ENCODE measurements at regions not wholly inside any gene's neighbourhood (a gene's known extent, or its start where the extent isn't known, plus 50 kb on each side); places are given as distances from the start of the nearest gene placed in this dataset.

DNA sequence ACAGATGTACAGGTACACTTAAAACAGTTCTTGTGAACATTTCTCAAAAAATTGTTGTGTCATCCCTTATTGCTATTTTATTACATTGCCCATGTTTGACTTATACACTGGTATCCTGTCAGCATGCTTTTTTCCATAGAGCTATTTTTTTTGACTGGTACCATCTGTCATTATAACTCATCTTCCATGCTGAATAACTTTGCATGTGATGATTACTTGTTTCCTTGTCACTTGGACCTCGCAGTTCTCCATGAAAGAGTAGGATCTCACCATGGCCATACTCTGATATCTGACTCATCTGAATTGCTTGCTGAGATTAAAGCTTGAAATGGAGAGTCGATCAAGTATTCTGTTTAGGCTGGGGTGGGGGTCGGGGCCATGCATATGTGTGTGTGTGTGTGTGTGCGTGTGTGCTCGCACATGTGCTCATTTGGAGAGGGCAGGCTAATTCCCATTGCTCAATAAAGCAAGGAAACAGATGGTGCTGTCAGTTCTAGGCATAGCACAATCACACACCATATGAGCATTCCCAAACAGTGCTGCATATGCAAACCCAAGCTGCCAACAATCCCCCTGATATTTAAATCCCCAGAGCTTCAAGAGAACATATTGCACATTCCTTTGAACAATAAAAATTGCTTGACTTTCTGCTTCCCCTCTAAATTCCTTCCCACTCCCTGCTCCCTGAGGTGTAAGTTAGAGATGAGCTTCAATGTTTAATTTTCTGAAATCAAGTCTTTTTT is 62.9 kb downstream of the NHLRC3 start:
- DNase-seq, result no peak

DNA sequence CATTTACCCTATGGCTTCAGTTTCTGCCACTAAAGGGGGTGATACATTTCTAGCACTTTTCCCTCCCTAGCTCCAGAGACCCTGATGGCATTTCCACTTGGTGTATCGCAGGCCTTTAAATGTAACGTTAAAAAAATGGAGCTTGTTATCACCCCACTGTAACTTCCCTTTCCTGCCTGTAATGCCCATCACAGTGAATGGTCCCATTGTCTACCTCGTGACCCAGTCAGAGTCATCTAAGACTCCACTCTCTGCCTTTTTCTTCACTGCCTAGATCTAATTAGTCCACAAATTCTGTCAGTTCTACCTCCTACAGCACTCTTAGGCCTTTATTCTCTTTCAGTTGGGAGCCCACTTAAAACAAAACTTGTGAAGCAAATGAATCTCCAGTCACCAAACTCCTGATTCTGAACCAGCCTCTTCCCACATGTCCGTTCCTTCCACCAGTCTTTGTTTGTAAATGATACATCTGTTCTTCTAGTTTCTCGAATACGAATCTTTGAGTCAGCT is 64.8 kb downstream of the NHLRC3 start:
- DNase-seq, result no peak

DNA sequence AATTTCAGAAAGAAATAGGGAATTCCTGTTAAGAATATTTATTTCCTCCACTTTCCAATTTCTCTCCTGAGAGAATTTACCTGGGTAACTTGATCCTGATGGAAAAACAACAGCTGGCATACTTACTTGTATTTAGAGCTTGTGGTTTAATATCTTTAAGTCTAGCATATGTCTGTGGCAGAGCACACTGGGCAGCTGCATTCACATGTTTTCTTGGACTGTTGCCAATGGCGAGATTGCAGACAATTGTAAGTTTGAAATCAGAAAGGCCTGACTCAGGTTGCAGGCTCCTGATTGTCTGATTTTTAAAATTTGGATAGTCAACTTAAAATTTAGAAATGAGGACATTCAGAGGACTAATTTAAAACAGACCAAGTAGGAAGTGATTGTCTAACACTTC is 66.9 kb downstream of the NHLRC3 start:
- DNase-seq, result no peak

DNA sequence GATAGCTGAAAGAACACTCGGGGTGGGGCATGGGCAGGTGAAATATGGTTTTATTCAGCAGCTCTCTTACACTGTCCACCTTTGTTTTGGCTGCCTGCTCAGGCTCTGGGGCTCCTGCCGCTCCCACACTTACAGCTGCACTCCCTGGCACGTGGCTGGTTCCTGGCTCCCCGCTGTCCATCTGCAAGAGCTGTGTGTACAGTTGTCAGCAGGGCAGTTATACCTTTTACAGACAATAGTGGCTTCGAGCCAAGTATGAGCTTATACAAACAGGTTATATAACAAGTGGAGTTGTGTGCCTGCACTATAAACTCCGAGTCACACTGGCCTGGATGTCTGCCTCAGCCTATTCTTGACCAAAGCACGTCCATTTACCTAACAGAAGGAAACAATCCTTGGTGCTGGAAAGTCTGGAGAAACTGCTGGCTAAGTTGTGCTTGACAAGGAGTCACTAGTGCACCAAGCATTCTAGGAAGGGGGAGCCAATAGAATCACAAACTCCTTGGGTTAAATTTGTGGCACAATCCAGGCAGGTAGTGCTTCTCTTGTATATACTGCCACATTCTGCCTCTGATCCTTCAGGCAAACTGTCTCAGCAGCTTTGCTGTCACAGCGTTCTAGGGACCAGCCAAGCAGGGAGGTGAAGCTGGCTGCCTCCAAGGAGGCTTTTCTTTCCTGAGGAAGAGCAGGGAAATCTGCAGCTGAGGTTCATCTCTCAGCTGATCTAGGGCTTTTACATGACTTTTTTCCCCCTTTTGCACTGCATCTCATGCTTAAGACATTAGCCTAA is 68.2 kb downstream of the NHLRC3 start:
- no peak for DNase-seq

DNA sequence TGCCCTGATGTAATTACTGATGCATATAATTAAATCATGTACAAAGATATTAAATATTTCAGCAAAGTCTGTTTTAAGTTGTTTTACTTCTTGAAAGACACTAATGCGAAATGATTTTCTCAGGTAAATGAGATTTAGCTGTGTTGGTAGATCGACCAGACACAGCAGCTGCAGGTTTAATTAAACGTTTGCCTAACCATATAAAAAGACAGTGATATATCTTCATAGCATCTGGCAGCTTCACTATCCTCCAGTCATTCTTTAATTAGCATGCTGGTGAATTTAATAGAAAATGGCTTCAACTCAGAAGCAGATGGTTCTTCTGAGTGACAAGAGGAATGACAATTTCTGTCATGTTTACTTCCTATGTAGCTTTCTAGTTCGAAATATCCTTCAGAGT is 69.3 kb downstream of the NHLRC3 start:
- DNase-seq, result no peak

DNA sequence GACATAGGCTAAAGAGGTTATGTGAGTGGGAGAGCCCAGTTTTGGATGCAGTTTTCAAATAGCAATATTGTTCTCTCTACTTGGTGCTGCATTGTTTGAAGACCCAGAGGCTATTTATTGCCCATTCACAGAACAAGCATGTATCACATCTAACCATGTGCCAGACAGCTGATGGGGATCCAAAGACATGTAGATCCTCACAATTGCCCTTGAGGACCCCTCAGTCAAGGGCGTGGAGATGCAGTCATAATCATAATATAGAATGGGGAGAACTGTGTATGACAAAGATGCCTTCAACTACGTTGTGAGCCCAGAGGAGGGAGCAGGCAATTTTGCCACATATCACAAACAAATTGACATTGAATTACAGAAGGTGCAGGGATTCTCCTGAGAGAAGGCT is 70.5 kb downstream of the NHLRC3 start:
- no peak for DNase-seq

DNA sequence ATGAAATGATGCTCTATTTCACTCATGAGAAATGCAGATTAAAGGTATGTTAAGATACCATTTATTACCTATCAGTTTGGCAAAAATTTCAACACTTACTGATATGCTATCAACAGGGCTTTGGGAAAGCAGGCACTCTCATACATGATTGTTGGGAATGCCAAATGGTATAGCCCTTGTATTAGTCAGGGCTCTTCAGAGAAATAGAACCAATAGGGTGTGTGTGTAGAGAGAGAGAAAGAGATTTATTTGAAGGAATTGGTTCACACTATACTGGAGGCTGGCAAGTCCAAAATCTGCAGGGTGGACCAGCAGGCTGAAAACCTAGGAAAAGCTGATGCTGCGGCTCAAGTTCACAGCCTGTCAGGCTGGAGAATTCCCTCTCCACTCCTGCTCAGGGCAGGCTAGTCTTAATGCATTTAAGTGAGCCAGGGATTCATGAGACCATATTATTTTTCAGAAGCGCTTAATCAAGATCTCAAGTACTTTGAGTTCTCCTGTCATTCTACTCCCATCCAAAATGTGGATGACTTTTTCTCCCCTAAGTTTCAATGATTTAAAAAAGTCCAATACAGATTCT is 72.4 kb downstream of the NHLRC3 start:
- DNase-seq, result no peak

DNA sequence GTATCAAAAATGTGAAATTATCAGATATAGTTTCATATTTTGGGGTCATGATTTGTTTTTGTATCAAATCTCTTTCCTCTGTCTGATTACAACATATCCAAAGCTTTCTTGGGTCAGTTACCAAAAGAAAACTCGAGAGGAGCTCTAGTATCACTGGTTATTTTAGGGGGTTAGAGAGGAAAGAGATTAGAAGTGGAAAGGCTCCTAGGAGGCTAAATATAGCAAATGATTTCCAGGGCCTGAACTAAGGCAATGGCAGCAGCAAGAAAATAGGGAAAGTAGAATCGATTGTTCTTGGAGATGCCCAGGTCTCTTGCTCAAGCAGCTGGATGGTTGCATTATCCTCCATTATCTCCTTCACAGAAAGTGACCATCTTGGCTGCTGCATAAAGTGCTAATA is 72.9 kb downstream of the NHLRC3 start:
- no peak for DNase-seq

DNA sequence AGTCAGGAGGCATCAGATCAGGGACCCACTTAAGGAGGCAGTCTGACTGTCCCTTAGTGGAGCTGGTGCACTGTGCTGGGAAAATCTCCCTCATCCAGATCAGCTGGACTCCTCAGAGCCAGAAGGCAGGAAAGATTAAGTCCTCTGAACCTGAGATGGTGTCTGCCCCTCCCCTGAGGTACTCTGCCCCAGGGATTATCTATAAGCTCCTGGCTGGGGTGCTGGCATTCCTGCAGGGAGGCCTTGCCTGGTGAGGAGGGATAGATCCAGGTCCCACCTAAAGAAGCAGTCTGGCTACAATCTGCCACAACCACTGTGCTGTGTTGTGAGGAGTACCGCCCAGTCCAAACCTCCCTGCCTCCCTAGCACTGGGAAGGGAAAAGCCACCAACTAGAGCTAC is 81.2 kb downstream of the NHLRC3 start:
- no peak for DNase-seq

DNA sequence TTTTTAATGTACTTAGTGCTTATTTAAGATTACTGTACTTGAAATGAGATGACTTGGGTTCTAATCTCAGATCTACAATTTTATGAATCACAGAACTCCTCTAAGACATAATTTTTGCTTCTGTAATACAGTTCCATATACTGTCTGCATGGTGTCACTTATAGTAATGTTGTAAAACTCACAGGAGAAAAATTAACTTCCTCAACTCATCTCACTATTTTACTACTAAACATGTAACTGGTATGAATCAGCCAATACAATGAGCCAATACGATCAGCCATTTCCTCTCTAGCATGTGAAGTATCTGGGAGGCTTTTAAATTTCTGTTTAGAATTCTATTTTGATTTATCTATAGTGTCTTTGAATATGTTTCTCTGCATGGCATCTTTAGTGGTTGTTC is 85.3 kb downstream of the NHLRC3 start:
- DNase-seq, result no peak

DNA sequence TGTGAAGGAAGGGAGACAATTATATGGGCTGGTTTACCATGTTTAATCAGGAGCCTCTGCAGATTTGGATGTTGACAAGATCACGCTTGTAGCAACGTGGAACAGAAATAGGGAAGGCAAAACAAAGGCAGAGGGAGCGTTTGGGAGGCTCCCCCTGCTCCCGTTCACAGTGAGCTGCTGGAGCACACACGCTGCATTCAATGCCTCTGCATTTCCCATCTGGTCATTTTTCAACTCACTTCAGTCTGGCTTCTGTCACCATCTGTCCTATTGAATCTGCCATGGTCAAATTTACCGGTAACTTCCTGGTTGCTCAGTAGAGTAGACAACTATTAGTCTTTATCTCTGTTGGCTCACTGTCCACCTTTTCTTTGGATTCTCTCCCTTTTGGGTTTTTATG is 91.0 kb downstream of the NHLRC3 start:
- no peak for DNase-seq

DNA sequence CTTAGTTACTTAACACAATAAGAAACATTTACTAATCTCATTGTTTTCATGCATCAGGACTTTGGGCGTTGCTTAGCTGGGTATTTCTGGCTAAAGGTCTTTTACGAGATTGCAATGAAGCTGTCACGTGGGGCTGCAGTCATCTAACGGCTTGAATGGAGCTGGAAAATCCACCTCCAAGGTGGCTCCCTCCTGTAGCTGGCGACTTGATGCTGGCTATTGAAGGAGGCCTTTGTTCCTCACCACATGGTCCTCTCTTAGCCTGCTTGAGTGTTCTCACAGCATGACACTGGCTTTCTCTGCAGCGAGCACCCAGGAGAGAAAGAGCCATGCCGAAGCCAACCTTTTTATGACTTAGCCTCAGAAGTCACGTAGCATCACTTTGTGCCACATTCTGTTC is 92.0 kb downstream of the NHLRC3 start:
- no peak for DNase-seq

DNA sequence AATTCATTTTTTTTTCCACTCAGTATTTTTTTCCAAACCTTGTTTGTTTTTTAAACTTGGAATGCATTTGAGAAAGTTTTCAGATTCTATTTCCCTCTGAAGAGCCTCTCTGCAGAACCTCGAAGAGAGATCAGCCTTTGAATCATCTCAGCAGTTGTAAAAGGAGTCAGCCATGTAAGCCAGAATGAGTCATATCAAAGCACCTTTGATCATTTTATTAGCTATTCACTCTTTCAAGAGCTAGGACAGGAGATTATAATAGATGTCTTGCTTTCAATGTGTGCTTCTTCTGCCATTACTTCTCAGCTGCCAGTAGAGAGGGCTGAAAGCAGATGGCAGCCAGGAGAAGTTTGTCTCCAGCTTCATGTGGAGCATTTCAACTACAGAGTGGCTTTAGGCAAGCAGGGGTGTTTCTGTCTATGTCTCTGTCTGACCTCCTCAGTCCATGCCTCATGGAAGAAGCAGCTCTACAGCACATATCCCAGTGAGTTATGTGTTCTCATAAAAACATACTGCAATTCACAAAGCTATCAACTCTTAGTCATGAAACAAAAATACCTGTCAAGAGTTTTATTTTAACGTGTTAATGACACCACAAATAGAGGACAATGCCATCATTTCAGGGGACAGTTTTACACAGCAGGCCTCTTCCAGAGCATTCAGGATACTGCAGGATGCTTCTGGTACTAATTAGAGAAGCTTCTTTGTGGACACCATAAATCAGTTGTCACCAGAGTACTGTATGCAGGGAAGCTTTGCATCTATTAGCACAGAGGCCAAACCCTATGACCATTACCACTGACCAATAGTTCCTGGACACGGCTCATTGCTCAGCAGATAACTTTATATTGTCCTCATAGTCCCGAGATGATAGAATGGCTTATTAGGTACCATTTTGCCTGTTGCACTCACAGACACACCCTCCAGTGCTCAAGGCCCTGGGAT is 94.3 kb downstream of the NHLRC3 start:
- no peak for DNase-seq

DNA sequence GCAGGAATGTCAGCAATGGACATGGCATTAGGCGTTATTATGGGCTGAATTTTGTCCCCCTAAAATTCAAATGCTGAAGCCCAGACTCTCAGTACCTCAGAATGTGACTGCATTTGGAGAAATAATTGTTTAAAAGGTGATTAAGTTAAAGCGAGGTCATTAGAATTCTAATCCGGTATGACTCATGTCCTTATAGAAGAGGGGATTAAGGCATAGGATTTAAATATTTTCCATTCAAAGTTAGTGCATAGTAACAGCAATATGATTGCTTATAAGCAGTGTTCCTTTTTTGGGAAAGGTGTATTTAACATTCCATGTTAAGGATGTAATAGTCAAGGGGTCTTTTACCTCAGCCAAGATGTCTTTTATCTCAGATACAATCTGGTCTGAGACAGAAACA is 95.5 kb downstream of the NHLRC3 start:
- DNase-seq, result no peak

DNA sequence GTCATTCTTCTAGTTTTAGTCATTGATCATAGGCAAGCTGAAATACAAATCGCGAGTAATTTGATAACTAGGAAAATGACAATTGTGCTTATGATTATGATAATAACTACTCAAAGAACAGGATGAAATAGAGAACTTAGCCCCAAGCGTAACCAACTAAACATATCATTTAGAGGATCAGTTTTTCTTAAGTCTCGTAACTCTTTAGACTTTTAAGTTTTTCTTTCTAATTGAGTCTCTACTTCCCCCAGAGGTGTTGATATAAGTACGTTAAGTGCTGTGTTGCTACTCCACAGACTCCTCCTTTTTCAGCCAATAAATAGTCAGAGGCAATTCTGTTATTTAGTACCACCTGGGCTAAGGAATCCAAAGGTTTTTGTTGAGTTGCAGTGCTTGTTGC is 96.3 kb downstream of the NHLRC3 start:
- no peak for DNase-seq

DNA sequence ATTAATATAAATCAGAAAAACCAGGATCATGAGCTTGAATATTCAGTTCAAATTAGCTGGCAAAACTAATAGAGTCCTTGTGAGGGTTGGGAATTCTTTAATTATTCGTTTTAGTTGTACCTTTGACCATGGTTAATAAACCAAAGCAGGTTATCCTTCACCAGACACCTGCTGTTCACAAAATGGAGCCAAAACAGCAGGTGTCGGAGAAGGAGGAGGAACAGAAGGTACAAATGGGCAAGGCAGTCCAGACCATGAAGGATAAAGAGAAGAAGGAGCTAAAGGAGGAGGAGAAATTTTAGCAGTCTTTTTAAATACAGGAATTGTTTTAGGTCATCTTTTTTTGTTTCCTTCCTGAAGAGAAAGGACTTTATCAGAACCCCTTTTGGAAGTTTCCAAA is 106.1 kb downstream of the NHLRC3 start:
- no peak for DNase-seq

DNA sequence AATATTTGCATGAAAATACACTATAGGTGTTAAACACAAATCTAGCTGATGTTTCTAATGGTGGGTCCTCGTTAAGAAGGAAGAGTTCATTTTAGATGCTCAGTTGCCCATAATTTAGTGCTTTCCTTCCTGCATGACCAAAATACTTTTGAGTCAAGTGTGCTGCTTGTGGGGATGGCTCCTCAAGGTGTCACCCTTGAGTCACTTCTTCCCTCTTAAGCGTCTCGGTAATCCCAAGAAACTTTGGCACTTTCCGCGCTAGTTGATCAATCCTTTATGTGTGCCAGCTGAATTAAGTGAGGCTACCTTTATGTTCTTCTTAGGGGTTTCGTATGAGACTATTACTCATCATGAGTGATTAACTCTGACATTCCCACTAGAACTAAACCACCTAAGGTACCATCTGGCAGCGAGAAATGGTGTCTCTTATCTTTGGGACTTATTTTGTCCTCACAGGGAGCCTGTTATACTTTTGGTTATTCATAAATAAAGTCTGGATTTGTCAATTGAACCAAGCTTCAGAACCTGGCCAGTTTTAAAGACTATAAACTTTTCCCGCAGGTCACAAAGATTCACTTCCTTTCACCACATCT is 106.8 kb downstream of the NHLRC3 start:
- DNase-seq, result peak; percentile 20

DNA sequence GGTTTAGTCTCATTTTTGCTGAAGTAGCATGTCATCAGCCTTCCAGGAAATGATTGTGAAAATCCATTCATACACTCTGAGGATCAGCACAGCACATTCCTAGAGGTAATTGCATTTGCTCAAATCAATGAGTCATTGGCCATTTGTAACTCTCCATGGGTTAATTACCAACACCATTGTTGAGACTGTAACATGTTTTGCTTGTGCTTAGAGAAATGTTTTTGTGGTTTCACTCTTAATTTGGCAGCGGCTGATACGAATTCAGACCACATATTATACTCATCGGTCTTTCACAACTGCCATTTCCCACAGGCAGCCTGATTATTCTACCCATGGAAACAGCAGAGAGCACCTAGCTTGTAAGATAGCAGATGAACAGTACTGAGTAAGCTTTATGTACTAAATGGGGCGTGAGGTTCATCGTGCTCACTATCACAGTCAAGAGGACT is 110.3 kb downstream of the NHLRC3 start:
- DNase-seq, result no peak

DNA sequence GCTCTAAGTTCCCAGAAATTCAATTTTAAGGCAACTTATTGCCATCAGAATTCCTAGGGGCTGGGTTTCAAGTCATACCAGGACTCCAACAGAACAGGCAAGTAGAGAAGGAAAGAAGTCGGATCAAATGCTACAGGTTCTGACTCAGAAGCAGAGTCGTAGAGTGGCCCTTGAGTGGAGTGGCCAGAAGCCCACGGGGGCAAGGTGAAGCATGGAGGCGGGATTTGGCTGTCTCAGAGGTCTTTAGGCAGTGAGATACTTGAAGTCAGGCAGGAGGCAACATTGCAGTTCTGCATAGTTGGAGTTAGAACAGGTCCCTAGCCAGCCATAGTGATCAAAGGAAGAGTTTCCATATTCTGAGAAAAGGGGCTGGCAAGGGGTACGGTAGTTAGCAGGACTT is 111.6 kb downstream of the NHLRC3 start:
- DNase-seq, result no peak

DNA sequence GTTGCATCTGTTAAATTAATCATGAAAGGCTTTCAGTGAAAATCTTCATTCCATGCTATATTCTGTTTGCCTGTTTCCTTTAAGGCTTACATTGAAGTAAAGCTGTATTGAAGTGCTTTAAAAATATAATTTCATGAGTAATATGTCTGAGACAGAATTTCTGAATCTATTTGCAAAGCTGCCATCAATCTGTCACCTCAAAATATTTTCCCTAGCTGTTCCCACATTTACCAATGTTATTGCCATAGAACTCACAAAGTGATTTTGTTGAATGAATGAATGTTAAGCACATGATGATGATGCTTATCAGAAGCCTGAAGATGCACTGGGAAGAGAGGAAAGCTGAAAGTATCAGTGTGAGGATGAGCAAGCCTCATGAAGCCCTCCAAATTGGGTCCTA is 115.8 kb downstream of the NHLRC3 start:
- DNase-seq, result no peak

DNA sequence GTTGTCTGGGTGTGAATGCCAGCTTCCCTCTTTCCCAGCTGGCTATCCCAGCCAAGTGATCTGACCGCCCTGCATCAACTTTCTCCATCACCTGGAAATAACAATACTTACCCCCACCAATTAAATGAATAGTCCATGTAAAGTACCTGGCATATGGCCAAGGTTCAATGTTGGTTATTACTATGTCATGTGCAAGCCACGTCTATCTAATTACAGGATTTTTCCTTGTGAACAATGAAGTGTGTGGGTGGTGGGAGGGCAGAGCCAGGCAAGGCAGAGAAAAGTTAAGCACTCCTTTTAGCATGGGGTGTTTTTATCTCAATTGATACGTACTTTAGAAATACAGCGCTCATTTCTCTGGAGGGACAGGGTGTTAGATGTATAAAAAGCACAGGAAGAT is 121.1 kb downstream of the NHLRC3 start:
- DNase-seq, result peak; percentile 9

DNA sequence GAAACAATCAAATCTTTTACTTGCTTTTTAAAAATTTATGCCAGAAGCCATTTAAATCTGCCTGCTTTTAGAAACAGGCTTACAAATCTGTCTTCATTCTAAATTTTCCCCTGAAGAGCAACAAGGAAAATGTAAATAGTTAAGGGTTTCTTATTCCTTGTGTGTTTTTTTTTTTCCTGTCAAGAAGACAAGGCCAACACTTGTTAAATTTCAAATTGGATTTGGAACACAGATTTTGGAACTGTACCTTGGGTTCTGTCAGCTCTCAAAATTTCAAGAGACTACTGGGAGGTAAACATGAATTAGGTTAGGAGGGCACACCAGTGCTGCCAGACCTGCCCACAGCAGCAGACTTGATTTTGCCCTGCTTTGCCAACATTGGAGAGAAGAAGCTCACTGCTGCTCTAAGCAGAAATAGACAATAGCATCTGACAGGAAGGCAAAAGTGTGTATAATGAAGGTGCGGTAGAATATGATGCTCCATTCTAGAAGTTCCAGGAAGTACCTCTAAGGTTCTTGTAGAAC is 121.7 kb downstream of the NHLRC3 start:
- no peak for DNase-seq
